ENCODE measurements at regions not wholly inside any gene's neighbourhood (a gene's known extent, or its start where the extent isn't known, plus 50 kb on each side); places are given as distances from the start of the nearest gene placed in this dataset.

DNA sequence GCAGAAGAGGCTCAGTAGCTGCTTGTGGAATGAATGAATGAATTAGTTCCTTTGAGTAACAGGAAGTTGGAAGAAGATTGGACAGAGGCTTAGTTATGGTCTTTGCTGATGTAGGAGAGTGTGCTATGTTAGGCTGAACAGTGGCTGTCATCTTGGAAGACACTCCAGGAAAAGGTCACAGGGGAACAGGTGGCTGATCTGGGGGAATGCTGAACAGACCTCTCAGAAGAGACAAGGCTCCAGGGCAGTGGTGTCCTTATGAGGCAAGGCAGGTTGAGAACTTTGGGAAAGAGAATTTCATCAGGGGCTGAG lies 62.3 kb downstream of the UTRN start:
- Histone ChIP-seq H3K4me3 (no peak overlapping the region), H3K9me3 (replicated peaks) (no peaks in the 10 kb centered on the region), H3K4me1 (replicated peaks) (peaks cover 40% of the 10 kb centered on the region), H3K36me3 (peaks cover 4% of the 10 kb centered on the region), H3K27me3 (replicated peaks) (no peaks in the 10 kb centered on the region), H3K27ac (peak overlapping the region; percentile 55)
- no peak for DNase-seq (ENCODE audit: low read depth in 1 of 2, low spot score in 2 of 2)

DNA sequence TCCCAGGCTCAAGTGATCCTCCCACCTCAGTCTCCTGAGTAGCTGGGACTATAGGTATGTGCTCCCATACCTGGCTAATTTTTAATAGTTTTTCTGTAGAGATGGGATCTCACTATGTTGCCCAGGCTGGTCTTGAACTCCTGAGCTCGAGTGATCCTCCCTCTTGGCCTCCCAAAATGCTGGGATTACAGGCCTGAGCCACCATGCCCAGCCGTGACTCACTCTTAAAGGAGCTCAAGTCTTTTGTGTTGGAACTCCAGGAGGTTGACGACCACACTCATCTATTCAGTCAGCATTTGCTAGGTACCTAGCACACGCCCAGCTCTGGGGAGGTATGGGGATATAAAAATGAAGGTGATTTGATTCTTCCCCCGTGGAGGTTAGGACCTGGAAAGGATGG lies 62.8 kb downstream of the UTRN start:
- no peak for DNase-seq (ENCODE audit: low read depth in 1 of 2, low spot score in 2 of 2)
- Histone ChIP-seq H3K4me3 (no peak overlapping the region), H3K27me3 (replicated peaks) (no peaks in the 10 kb centered on the region), H3K36me3 (peaks cover 4% of the 10 kb centered on the region), H3K27ac (no peak overlapping the region), H3K9me3 (replicated peaks) (no peaks in the 10 kb centered on the region), H3K4me1 (replicated peaks) (peaks cover 40% of the 10 kb centered on the region)

DNA sequence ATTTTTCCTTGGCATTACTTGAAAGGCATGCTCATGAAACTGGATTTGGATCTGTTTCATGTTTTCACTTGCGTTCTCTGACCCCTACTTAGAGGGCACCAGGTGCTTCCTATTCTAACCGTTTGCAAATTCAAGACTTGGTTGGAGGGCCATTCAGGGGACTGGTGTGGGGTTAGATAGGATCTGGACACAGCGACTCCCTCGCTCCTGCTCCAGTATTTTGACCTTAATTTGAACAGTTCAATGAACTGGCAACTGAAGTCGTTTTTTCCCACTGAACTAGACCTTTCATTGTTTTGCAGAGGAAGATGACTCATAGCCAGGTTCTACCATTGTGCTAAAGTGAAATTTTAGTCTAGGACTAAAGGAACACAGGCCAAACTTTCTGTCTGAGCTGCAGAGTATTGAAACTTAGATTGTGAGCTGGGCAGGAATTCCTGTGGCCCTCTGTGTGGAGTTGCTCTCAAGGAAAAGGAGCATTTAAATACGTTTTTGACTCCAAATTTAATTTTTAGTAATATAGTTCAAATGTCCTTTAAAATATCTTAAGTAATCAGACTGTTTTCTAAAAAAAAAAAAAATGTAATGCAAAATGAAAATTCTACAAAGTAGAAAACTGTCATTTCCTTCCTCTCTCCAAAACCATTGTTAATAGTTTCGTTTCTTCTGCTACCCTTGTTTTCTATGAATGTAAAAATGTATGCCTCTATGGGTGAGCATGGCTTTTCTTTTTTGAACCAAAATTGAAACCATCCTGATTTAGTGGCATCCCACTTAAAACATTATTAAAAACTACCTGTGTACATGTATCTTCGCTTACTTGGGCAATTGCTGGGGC lies 64.8 kb downstream of the UTRN start:
- peak in 1 of 2 experiments; percentile 67 for DNase-seq (ENCODE audit: low read depth in 1 of 2, low spot score in 2 of 2)
- no peak overlapping the region for H3K4me3 ChIP-seq
- H3K36me3 ChIP-seq, result no peaks in the 10 kb centered on the region; the same call in 1 of the 2 replicates
- no peaks in the 10 kb centered on the region for H3K9me3 ChIP-seq (replicated peaks)
- H3K27me3 ChIP-seq (replicated peaks), result no peaks in the 10 kb centered on the region
- H3K4me1 ChIP-seq (replicated peaks), result peaks cover 35% of the 10 kb centered on the region
- peak overlapping the region; percentile 15 for H3K27ac ChIP-seq

DNA sequence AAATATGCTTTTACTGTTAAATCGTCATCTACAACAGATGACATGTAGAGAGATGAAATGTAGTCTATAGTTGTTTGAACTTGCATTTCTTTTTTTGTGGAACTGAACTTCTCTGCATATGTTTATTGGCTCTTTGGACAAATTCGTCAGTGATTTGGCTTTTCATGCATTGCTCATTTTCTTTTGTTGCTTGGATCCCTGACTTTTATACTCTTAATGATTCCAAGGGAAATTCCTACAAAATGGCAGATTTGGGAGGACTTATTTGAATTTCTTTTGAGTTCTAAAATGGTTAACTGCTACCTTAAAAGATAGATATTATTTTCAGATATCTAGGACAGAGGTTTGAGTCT lies 65.4 kb downstream of the UTRN start:
- peak overlapping the region; percentile 15; the same call in 1 of the 2 replicates for H3K27ac ChIP-seq
- no peak overlapping the region for H3K4me3 ChIP-seq

DNA sequence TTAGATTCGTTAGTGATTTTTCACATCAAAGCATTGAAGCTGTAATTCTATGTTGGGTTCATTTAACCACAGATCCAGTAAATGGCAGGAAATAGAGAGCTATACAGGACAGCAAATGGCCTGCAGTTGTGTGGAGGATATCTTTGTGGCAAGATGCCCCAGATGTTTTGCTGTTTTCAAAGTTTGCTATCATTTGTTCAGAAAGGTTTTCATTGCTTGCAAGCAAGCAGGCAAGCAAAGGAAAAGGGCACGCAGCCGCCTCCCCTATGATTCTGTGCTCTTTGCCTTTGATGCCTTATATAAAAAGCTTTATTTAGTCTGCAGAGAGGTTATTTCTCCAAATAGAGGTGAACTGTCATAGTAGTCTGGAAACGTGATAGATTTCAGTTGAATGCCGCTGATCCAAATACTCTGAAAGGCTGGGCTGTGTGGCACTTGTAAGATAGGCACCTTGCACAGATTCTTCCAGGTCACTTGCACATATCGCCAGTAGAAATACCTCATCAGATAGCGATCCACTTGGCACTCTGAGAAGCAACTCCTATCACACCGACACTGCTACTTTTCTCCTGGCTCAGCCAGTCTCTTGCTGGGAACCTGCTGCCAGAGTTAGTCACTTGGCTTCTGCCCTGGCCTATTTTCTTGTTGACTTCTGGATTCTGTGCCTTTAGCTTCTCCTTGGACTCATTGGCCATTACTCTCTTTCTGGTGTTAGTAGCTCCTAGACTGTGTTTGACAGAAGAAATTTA lies 66.4 kb downstream of the UTRN start:
- Histone ChIP-seq H3K4me1 (replicated peaks) (peaks cover 31% of the 10 kb centered on the region), H3K9me3 (replicated peaks) (no peaks in the 10 kb centered on the region), H3K36me3 (no peaks in the 10 kb centered on the region; the same call in 1 of the 2 replicates), H3K27ac (no peak overlapping the region), H3K27me3 (replicated peaks) (no peaks in the 10 kb centered on the region), H3K4me3 (no peak overlapping the region)
- DNase-seq (ENCODE audit: low read depth in 1 of 2, low spot score in 2 of 2), result no peak

More for the DNA sequence above, 65.4 kb downstream of the UTRN start:
- H3K4me1 ChIP-seq (replicated peaks), result peaks cover 35% of the 10 kb centered on the region
- H3K36me3 ChIP-seq, result no peaks in the 10 kb centered on the region; the same call in 1 of the 2 replicates
- no peaks in the 10 kb centered on the region for H3K9me3 ChIP-seq (replicated peaks)
- H3K27me3 ChIP-seq (replicated peaks), result no peaks in the 10 kb centered on the region
- DNase-seq (ENCODE audit: low read depth in 1 of 2, low spot score in 2 of 2), result no peak

DNA sequence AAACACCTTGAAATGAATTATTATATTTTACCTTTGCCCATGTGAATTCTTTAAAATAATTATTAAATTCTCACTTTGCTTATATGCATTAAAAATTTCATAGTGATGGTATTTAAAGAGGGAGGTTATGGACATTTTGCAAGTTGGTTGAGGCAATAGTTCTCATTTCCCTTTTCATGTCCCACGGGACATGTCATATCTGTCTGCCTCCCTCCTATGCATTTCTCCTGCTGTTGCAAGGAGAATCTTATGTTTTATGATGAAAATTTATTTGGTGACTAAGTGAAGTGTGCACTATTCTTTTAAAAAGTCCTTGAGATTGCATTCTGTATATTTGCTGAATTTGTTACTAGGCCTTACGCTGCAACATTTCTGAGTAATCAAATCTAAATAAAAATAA lies 67.2 kb downstream of the UTRN start:
- peaks cover 24% of the 10 kb centered on the region for H3K4me1 ChIP-seq (replicated peaks)
- H3K9me3 ChIP-seq (replicated peaks), result no peaks in the 10 kb centered on the region
- H3K36me3 ChIP-seq, result no peaks in the 10 kb centered on the region; the same call in 1 of the 2 replicates
- no peak overlapping the region for H3K4me3 ChIP-seq
- no peak for DNase-seq (ENCODE audit: low read depth in 1 of 2, low spot score in 2 of 2)
- no peaks in the 10 kb centered on the region for H3K27me3 ChIP-seq (replicated peaks)
- H3K27ac ChIP-seq, result no peak overlapping the region

DNA sequence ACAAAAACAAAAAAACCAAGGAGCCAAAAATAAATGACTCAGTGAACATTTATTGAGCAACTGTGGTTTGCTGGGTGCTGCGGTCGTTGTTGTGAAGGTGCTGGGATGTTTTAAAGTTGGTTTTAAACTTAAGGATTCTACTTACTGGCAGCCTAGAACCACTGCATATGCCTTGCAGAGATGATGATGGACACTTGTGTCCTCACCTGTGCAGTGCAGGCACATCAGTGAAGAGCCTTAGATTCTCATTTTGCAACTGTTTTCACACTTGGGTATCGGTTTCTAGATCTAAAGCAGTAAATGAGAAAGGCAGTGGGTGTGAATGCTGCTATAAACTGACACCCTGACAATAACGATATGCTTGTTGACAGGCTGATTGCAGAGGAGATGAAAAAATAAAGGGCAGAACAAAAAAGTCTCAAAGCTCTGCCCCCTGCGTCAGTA lies 68.8 kb downstream of the UTRN start:
- no peak overlapping the region for H3K27ac ChIP-seq
- peaks cover 16% of the 10 kb centered on the region for H3K4me1 ChIP-seq (replicated peaks)
- no peaks in the 10 kb centered on the region for H3K36me3 ChIP-seq
- no peaks in the 10 kb centered on the region for H3K27me3 ChIP-seq (replicated peaks)
- no peaks in the 10 kb centered on the region for H3K9me3 ChIP-seq (replicated peaks)
- no peak for DNase-seq (ENCODE audit: low read depth in 1 of 2, low spot score in 2 of 2)
- no peak overlapping the region for H3K4me3 ChIP-seq

DNA sequence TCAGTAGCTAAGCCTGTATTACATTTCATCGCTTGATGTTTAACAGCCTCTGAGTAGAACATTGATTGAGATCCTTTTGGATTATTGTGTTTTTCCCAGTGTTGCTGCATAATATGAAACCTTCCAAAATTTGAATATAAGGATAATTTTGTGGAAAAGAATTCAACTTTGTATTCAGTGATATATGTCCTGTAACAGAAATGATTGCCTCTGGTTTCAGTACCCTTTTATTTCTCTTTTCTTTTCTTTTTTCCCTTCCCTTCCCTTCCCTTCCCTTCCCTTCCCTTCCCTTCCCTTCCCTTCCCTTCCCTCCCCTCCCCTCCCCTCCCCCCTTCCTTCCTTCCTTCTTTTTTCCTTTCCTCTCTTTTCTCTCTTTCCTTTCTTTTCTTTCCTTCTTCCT lies 74.6 kb downstream of the UTRN start:
- Histone ChIP-seq H3K4me3 (no peak overlapping the region), H3K27ac (no peak overlapping the region), H3K4me1 (replicated peaks) (0 out of 2 replicates have a peak, but pooled peaks cover 5% of the 10 kb centered on the region), H3K27me3 (replicated peaks) (no peaks in the 10 kb centered on the region), H3K9me3 (replicated peaks) (no peaks in the 10 kb centered on the region), H3K36me3 (no peaks in the 10 kb centered on the region)
- no peak for DNase-seq (ENCODE audit: low read depth in 1 of 2, low spot score in 2 of 2)

DNA sequence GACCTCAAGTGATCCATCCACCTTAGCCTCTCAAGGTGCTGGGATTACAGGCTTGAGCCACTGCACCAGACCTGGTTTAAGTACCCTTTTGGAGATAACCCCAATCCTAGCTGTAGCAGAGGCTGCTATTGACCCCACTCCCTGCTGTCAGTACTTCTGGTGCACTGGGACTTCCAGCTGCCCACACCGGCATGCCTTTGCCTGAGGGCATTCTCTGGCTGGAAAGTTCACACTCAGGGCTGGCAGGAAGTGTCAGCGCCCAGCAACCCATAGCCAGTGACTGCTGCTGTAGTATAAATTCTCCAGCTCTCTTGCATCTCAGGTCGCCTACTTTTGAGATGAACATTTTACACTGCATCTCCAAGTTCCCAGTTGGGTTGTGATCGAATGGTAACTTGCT lies 75.3 kb downstream of the UTRN start:
- Histone ChIP-seq H3K27ac (no peak overlapping the region), H3K36me3 (no peaks in the 10 kb centered on the region), H3K4me3 (no peak overlapping the region), H3K9me3 (replicated peaks) (no peaks in the 10 kb centered on the region), H3K27me3 (replicated peaks) (no peaks in the 10 kb centered on the region), H3K4me1 (replicated peaks) (0 out of 2 replicates have a peak, but pooled peaks cover 5% of the 10 kb centered on the region)
- DNase-seq (ENCODE audit: low read depth in 1 of 2, low spot score in 2 of 2), result no peak

DNA sequence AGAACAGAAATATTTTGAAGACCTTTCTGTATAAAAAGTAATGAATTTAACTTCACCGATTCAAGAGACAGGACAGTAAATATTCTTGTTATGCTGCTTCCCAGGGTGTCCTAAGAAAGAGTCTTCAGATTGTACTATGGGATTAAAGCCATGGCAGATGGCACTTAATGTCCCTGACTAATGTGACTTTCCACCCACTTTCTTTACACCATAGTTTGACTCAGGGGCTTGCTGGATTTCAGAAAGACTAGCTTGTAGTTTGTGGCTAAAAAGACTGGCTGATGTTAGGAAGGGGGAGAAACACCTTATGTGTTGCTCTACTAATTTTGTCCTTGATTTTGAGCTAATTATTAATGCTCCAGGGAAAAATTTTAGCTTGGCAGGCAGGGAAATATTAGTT lies 75.9 kb downstream of the UTRN start:
- Histone ChIP-seq H3K4me3 (no peak overlapping the region), H3K36me3 (no peaks in the 10 kb centered on the region), H3K4me1 (replicated peaks) (0 out of 2 replicates have a peak, but pooled peaks cover 5% of the 10 kb centered on the region), H3K9me3 (replicated peaks) (no peaks in the 10 kb centered on the region), H3K27ac (no peak overlapping the region), H3K27me3 (replicated peaks) (no peaks in the 10 kb centered on the region)
- no peak for DNase-seq (ENCODE audit: low read depth in 1 of 2, low spot score in 2 of 2)

DNA sequence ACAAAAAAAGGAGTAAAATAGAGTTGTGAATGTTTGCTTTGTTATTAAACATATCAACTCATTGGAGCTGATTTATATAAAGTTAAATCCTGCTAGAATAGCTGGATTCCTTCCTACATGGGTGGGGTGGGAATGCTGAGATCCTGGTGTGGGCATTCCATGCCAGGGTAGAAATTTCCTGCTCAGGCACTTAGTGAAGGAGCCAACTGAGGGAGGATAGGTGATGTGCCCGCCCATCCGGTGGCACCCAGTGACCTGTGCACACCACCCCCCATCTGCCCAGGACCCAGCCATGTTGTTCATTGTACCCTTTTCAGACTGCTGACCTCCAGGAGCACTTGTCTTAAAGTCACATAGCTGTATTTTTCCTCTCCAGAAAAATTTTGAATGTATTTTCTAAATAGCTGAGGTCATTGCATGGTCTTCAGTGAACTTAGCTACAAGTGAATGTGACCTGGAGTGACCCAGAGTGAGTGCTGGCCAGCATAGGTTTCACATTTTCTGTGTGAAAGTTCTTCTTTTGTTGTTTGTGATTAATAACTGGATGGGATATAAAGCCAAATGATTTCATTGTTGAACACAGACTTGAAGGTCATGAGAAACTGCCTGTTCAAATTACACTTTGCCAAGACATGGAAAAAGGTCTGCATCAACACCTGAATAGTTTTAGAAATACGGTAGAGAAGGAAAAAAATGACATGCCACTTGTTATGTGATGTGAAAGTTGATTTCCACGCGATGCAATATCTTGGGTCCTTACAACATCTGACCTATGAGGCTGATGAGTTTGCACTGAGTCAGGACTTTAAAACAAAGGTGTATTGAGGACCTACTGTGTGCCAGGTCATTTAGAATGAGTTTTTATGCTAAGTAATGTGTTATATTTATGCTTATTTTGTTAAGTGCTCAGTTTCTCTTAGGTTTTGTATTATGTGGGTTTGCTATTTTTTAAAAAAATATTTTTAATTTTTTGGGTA lies 77.2 kb downstream of the UTRN start:
- no peaks in the 10 kb centered on the region for H3K27me3 ChIP-seq (replicated peaks)
- H3K36me3 ChIP-seq, result no peaks in the 10 kb centered on the region
- no peak overlapping the region for H3K4me3 ChIP-seq
- no peak overlapping the region for H3K27ac ChIP-seq
- no peak for DNase-seq (ENCODE audit: low read depth in 1 of 2, low spot score in 2 of 2)
- H3K9me3 ChIP-seq (replicated peaks), result no peaks in the 10 kb centered on the region
- H3K4me1 ChIP-seq (replicated peaks), result 0 out of 2 replicates have a peak, but pooled peaks cover 5% of the 10 kb centered on the region

DNA sequence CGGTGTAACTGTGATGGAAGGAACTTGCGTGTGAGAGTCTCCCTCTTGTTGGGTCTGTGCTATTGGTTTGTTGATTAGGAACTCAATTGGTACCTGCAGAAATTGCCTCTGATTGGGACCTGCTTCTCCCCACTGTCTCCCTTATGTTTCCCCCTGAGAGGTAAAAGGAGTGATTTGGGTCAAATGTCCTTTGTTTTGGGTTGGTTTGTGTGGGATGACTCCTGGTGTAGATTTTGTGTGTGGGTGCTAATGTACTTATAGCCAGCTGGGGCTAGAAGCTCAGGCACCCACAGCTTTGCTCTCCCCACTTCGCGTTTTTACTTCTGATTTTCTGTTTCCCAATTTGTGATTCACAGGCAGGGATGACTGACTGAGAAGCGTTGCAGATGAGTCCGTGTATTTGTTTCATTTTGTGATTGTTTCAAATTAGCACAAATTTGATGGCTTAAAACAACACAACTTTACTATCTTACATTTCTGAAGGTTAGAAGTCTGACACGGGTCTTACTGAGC lies 79.1 kb downstream of the UTRN start:
- H3K4me3 ChIP-seq, result no peak overlapping the region
- no peaks in the 10 kb centered on the region for H3K27me3 ChIP-seq (replicated peaks)
- DNase-seq (ENCODE audit: low read depth in 1 of 2, low spot score in 2 of 2), result no peak
- no peak overlapping the region for H3K27ac ChIP-seq
- H3K9me3 ChIP-seq (replicated peaks), result no peaks in the 10 kb centered on the region
- peaks cover 4% of the 10 kb centered on the region; the same call in 1 of the 2 replicates for H3K36me3 ChIP-seq
- H3K4me1 ChIP-seq (replicated peaks), result 0 out of 2 replicates have a peak, but pooled peaks cover 5% of the 10 kb centered on the region

DNA sequence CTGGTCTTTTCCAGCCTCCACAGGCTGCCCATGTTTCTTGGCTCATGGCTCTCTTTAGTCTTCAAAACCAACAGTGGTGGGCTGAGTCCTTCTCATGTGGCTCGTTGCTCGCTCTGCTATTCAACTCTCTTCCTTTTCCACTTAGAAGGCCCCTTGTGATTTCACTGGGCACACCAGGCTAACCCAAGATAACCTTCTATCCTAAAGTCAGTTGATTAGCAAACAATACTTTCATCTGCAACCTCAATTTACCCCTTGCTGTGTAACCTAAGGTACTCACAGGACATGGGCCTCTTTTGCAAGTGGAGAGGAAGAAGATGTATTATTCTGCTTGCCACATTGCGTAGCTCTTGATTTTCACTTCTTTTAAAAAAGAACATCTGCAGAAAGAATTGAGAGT lies 79.6 kb downstream of the UTRN start:
- peaks cover 8% of the 10 kb centered on the region; the same call in 1 of the 2 replicates for H3K36me3 ChIP-seq
- no peak overlapping the region for H3K4me3 ChIP-seq
- no peak overlapping the region for H3K27ac ChIP-seq
- H3K27me3 ChIP-seq (replicated peaks), result no peaks in the 10 kb centered on the region
- H3K9me3 ChIP-seq (replicated peaks), result no peaks in the 10 kb centered on the region
- DNase-seq (ENCODE audit: low read depth in 1 of 2, low spot score in 2 of 2), result no peak
- H3K4me1 ChIP-seq (replicated peaks), result 0 out of 2 replicates have a peak, but pooled peaks cover 5% of the 10 kb centered on the region

All from SJSA1 (cell line).